ENCODE measurements at regions not wholly inside any gene's neighbourhood (a gene's known extent, or its start where the extent isn't known, plus 50 kb on each side); places are given as distances from the start of the nearest gene placed in this dataset.

DNA sequence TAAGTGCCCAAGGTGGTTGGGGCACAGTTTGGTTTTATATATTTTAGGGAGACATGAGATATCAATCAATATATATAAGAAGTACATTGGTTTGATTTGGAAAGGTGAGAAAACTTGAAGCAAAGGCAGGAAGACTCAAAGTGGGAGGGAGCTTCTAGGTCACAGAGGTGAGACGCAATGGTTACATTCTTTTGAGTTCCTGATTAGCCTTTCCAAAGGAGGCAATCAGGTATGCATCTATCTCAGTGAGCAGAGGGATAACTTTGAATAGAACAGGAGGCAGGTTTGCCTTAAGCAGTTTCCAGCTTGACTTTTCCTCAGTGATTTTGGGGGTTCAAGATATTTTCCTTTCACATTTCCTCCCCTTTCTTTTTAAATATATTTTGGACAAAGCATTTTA is 58.0 kb upstream of the SLC35F1 start:
- TF ChIP-seq ZNF274 (IDR thresholded peaks at IDR 0.05; ENCODE audit: insufficient read depth, insufficient read length) (no peak), PML (IDR thresholded peaks at IDR 0.05; ENCODE audit: low read length) (no peak), GABPA (IDR thresholded peaks at IDR 0.05; ENCODE audit: low read depth) (no peak), SIN3A (IDR thresholded peaks at IDR 0.05; ENCODE audit: low read depth, low read length) (no peak)
- TF ChIP-seq, protein P1, sequence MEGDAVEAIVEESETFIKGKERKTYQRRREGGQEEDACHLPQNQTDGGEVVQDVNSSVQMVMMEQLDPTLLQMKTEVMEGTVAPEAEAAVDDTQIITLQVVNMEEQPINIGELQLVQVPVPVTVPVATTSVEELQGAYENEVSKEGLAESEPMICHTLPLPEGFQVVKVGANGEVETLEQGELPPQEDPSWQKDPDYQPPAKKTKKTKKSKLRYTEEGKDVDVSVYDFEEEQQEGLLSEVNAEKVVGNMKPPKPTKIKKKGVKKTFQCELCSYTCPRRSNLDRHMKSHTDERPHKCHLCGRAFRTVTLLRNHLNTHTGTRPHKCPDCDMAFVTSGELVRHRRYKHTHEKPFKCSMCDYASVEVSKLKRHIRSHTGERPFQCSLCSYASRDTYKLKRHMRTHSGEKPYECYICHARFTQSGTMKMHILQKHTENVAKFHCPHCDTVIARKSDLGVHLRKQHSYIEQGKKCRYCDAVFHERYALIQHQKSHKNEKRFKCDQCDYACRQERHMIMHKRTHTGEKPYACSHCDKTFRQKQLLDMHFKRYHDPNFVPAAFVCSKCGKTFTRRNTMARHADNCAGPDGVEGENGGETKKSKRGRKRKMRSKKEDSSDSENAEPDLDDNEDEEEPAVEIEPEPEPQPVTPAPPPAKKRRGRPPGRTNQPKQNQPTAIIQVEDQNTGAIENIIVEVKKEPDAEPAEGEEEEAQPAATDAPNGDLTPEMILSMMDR (IDR thresholded peaks at IDR 0.05 in 2 of 3, conservative IDR thresholded peaks at IDR 0.05 in 1 of 3; ENCODE audit: control insufficient read depth in 2 of 3, extremely low read depth in 1 of 3, insufficient read depth in 1 of 3, low read depth in 3 of 3, low read length in 3 of 3) = no peak
